Esophagus squamous epithelium (tissue), 4 donors: ENCODE measurements at regions not wholly inside any gene's neighbourhood (a gene's known extent, or its start where the extent isn't known, plus 50 kb on each side); places are given as distances from the start of the nearest gene placed in this dataset.

Experiments used
- POLR2A ChIP-seq, 4 donors: fragments of 450-650 bp; IDR thresholded peaks; one replicate each; pipeline ENCODE4 v1.6.1; 2017; ENCODE audit warnings: antibody characterized with exemption in 4 of 4, mild to moderate bottlenecking in 4 of 4, moderate library complexity in 3 of 4
- TF ChIP-seq, protein P1 (sequence below), 6 experiments: fragments of 450-650 bp in 4 of 6; fragments of 200-600 bp in 2 of 6; sonication (generic) in 2 of 6; IDR thresholded peaks; one replicate each; pipeline ENCODE4 v1.5.1; 2016 to 2019; ENCODE audit warnings: antibody characterized with exemption in 6 of 6, mild to moderate bottlenecking in 4 of 6, moderate library complexity in 4 of 6

DNA sequence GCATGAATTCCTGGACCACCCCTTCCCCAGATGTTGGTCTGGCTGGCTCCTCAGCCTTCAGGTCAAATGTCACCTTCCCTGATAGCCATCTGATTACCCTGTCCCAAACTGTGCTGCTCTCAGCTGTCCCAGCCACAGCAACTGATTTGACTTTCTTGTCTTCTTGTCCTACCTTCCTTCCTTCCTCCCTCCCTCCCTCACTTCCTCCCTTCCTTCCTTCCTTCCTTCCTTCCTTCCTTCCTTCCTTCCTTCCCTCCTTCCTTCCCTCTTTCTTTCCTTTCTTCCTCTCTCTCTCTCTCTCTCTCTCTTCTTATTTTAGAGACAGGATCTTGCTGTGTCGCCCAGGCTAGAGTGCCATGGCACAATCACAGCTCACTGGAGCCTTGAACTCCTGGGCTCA lies 242.5 kb downstream of the RPS24 start:
- TF ChIP-seq POLR2A (IDR thresholded peaks at IDR 0.05), result no peak
- TF ChIP-seq, protein P1, sequence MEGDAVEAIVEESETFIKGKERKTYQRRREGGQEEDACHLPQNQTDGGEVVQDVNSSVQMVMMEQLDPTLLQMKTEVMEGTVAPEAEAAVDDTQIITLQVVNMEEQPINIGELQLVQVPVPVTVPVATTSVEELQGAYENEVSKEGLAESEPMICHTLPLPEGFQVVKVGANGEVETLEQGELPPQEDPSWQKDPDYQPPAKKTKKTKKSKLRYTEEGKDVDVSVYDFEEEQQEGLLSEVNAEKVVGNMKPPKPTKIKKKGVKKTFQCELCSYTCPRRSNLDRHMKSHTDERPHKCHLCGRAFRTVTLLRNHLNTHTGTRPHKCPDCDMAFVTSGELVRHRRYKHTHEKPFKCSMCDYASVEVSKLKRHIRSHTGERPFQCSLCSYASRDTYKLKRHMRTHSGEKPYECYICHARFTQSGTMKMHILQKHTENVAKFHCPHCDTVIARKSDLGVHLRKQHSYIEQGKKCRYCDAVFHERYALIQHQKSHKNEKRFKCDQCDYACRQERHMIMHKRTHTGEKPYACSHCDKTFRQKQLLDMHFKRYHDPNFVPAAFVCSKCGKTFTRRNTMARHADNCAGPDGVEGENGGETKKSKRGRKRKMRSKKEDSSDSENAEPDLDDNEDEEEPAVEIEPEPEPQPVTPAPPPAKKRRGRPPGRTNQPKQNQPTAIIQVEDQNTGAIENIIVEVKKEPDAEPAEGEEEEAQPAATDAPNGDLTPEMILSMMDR (IDR thresholded peaks at IDR 0.05), result no peak
